GM18519 (cell line): ENCODE measurements at regions not wholly inside any gene's neighbourhood (a gene's known extent, or its start where the extent isn't known, plus 50 kb on each side); places are given as distances from the start of the nearest gene placed in this dataset.

Source experiments
- ATAC-seq: cut with Tn5 transposase; IDR thresholded peaks from one replicate; pipeline ENCODE4 v1.9.1; 2021; ENCODE audit warnings: mild to moderate bottlenecking, moderate library complexity; ENCODE audit not compliant: unreplicated experiment, low FRiP score

- no peak for ATAC-seq
Measured at GRCh38 chr14:56878766-56879165, 68.5 kb upstream of the OTX2 start.

- ATAC-seq: no peak
Measured at GRCh38 chr14:56875104-56875675, 64.9 kb upstream of the OTX2 start.

GRCh38 chr14:56874375-56874774, 64.1 kb upstream of the OTX2 start:
- ATAC-seq: no peak

GRCh38 chr14:56870336-56870735, 60.1 kb upstream of the OTX2 start:
- ATAC-seq: no peak

- ATAC-seq: no peak
Measured at GRCh38 chr14:56868660-56869059, 58.4 kb upstream of the OTX2 start.

- ATAC-seq: no peak
Measured at GRCh38 chr14:56862836-56863235, 52.6 kb upstream of the OTX2 start.

- ATAC-seq: no peak
Measured at GRCh38 chr14:56860441-56860840, 50.2 kb upstream of the OTX2 start.
